WTC11 (cell line): ENCODE measurements at regions not wholly inside any gene's neighbourhood (a gene's known extent, or its start where the extent isn't known, plus 50 kb on each side); places are given as distances from the start of the nearest gene placed in this dataset.

Experiments
- ATAC-seq: fragments of 200-7000 bp; cut with Tn5 transposase; 2 replicates; pipeline ENCODE4 v1.10.0; 2021; ENCODE audit warnings: mild to moderate bottlenecking, moderate library complexity
- CTCF ChIA-PET: fragments of 300-600 bp; sonication (Branson Sonifier 250); formaldehyde crosslinking; loops from one replicate; lab custom pipeline; 2021; ENCODE audit warnings: antibody characterized with exemption; lab: Charles Lee
- POLR2A ChIA-PET: fragments of 350-600 bp; sonication (Branson Sonifier 250); formaldehyde crosslinking; loops from one replicate; lab custom pipeline; 2021; ENCODE audit warnings: antibody characterized with exemption; lab: Charles Lee
- DNase-seq: peaks from one replicate; pipeline ENCODE4 v3.0.0; 2021; ENCODE audit warnings: low spot score
- H3K27ac Mint-ChIP-seq: 2 replicates; pipeline ENCODE4 v1.8.0; 2021; ENCODE audit warnings: mixed read lengths
- H3K27me3 Mint-ChIP-seq: 2 replicates; pipeline ENCODE4 v1.8.0; 2021; ENCODE audit warnings: low read depth, mild to moderate bottlenecking, moderate library complexity, mixed read lengths
- H3K36me3 Mint-ChIP-seq: 2 replicates; pipeline ENCODE4 v1.8.0; 2021; ENCODE audit warnings: mixed read lengths
- H3K4me1 Mint-ChIP-seq: 2 replicates; pipeline ENCODE4 v1.8.0; 2022; ENCODE audit warnings: mixed read lengths
- H3K4me3 Mint-ChIP-seq: 2 replicates; pipeline ENCODE4 v1.8.0; 2021; ENCODE audit warnings: mild to moderate bottlenecking, moderate library complexity, mixed read lengths
- H3K9me3 Mint-ChIP-seq: 2 replicates; pipeline ENCODE4 v1.8.0; 2021; ENCODE audit warnings: mixed read lengths
- ATF6 ChIP-seq: sonication (generic); formaldehyde crosslinking; IDR thresholded peaks from 2 replicates; pipeline ENCODE4 v1.8.1; 2023; ENCODE audit warnings: mild to moderate bottlenecking, missing genetic modification reagents
- EMX1 ChIP-seq: fragments of 250-450 bp; sonication (Bioruptor Pico); IDR thresholded peaks from 2 replicates; pipeline ENCODE4 v1.8.0; 2021; ENCODE audit warnings: mild to moderate bottlenecking
- FOXJ3 ChIP-seq: sonication (generic); formaldehyde crosslinking; IDR thresholded peaks from 2 replicates; pipeline ENCODE4 v1.9.0; 2021; ENCODE audit warnings: missing genetic modification reagents, mild to moderate bottlenecking, borderline replicate concordance
- FOXP4 ChIP-seq: sonication (generic); formaldehyde crosslinking; IDR thresholded peaks from 2 replicates; pipeline ENCODE4 v1.8.0; 2022; ENCODE audit warnings: mild to moderate bottlenecking, missing genetic modification reagents
- HMGA2 ChIP-seq: fragments of 250-450 bp; sonication (Bioruptor Pico); IDR thresholded peaks from 2 replicates; pipeline ENCODE4 v1.4.0; 2021; ENCODE audit warnings: mild to moderate bottlenecking, moderate library complexity
- NFYB ChIP-seq: sonication (generic); formaldehyde crosslinking; conservative IDR thresholded peaks from 2 replicates; pipeline ENCODE4 v1.8.0; 2022; ENCODE audit warnings: low read depth, missing genetic modification reagents
- OVOL2 ChIP-seq: fragments of 250-450 bp; sonication (Bioruptor Pico); IDR thresholded peaks from 2 replicates; pipeline ENCODE4 v1.9.0; 2021; ENCODE audit warnings: mild to moderate bottlenecking, borderline replicate concordance
- RORB ChIP-seq: fragments of 250-450 bp; sonication (Bioruptor Pico); IDR thresholded peaks from 2 replicates; pipeline ENCODE4 v1.9.0; 2021; ENCODE audit warnings: mild to moderate bottlenecking
- SMAD4 ChIP-seq: sonication (generic); formaldehyde crosslinking; IDR thresholded peaks from 2 replicates; pipeline ENCODE4 v1.8.0; 2022; ENCODE audit warnings: mild to moderate bottlenecking, missing genetic modification reagents
- SOX15 ChIP-seq: fragments of 250-450 bp; sonication (Bioruptor Pico); IDR thresholded peaks from 2 replicates; pipeline ENCODE4 v1.9.0; 2021; ENCODE audit warnings: mild to moderate bottlenecking
- ZNF138 ChIP-seq: sonication (generic); formaldehyde crosslinking; conservative IDR thresholded peaks from 2 replicates; pipeline ENCODE4 v1.8.1; 2022; ENCODE audit warnings: mild to moderate bottlenecking, moderate library complexity, missing genetic modification reagents
- ZNF219 ChIP-seq: sonication (generic); formaldehyde crosslinking; IDR thresholded peaks from 2 replicates; pipeline ENCODE4 v1.8.0; 2023; ENCODE audit warnings: missing genetic modification reagents, mild to moderate bottlenecking, borderline replicate concordance
- ZNF317 ChIP-seq: sonication (generic); formaldehyde crosslinking; IDR thresholded peaks from 2 replicates; pipeline ENCODE4 v1.8.1; 2023; ENCODE audit warnings: low read depth, mild to moderate bottlenecking, moderate library complexity, missing genetic modification reagents, borderline replicate concordance
- ZNF532 ChIP-seq: fragments of 250-450 bp; sonication (Bioruptor Pico); IDR thresholded peaks from 2 replicates; pipeline ENCODE4 v1.9.0; 2021; ENCODE audit warnings: mild to moderate bottlenecking, borderline replicate concordance
- TF ChIP-seq, protein P1 (sequence below): sonication (generic); formaldehyde crosslinking; IDR thresholded peaks from 2 replicates; pipeline ENCODE4 v1.8.1; 2022; ENCODE audit warnings: mild to moderate bottlenecking, moderate library complexity, missing genetic modification reagents
- TF ChIP-seq, protein P2 (sequence below): sonication (generic); formaldehyde crosslinking; IDR thresholded peaks from 2 replicates; pipeline ENCODE4 v1.8.1; 2023; ENCODE audit warnings: mild to moderate bottlenecking, moderate library complexity, missing genetic modification reagents
- TF ChIP-seq, protein P3 (sequence below): fragments of 200-600 bp; IDR thresholded peaks from 2 replicates; pipeline ENCODE4 v1.8.0; 2022; ENCODE audit warnings: antibody characterized with exemption

GRCh38 chr5:124877501-124878146 lies 131.2 kb upstream of the ZNF608 start:
- TF ChIP-seq SOX15 (no peak), ZNF138 (CRISPR knock-in tag) (no peak)
- TF ChIP-seq, protein P1, sequence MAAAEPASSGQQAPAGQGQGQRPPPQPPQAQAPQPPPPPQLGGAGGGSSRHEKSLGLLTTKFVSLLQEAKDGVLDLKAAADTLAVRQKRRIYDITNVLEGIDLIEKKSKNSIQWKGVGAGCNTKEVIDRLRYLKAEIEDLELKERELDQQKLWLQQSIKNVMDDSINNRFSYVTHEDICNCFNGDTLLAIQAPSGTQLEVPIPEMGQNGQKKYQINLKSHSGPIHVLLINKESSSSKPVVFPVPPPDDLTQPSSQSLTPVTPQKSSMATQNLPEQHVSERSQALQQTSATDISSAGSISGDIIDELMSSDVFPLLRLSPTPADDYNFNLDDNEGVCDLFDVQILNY (CRISPR knock-in tag) = no peak
- no peak for ATAC-seq
- no peak for DNase-seq
- H3K36me3 Mint-ChIP-seq = peaks cover 7% of the 10 kb centered on the region
- no peak overlapping the region for H3K27ac Mint-ChIP-seq
- H3K4me3 Mint-ChIP-seq = no peak overlapping the region
- ChIA-PET CTCF (interaction anchor here (1.0 kb wide), 1 partner anchor 12 kb away, joined by 3 read pairs; no protein-coding TSS in a partner anchor), POLR2A (no interaction called here)
- peaks cover 8% of the 10 kb centered on the region for H3K9me3 Mint-ChIP-seq
- H3K4me1 Mint-ChIP-seq = peaks cover 31% of the 10 kb centered on the region
- no peaks in the 10 kb centered on the region for H3K27me3 Mint-ChIP-seq

DNA sequence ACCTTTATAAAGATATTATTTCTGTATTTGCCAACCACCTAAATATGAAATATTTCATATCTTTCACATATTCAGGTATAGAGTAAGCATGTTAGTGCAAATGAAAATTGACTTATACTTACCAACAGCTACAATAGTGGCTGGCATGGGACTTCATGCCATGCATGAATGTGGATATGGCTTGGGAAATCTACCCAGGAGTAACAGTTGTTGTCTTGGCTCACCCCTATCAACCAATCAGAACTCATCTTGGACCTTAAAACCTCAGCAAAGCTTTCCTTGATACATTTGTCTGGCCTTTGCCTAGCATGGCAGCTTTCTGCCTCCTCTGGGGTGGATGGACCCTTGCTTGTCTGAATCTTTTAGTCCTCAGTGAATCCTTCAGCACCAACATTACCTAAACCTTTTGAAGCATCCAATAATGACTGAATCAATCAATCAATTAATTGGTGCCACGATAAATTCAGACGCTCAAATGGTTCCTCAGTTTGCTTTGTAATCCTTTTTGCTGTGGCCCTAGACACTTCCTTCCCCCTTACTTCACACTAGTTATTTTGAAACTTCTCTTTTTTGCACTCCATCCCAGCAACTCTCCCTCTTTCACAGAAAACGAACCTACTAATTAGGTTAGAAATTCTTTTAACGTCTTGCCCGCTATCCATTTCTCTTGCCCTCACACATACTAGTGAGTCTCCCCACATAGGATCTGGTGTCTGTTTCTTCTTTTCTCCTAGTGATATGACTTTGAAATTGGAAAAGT lies 132.3 kb upstream of the ZNF608 start:
- CTCF ChIA-PET = no interaction called here
- no peak for TF ChIP-seq FOXP4 (CRISPR knock-in tag)
- TF ChIP-seq ZNF219 (CRISPR knock-in tag) = no peak
- no peak for TF ChIP-seq RORB (CRISPR knock-in tag)
- TF ChIP-seq FOXJ3 = no peak
- TF ChIP-seq ATF6 = no peak
- TF ChIP-seq OVOL2 (CRISPR knock-in tag) = no peak
- TF ChIP-seq, protein P2, sequence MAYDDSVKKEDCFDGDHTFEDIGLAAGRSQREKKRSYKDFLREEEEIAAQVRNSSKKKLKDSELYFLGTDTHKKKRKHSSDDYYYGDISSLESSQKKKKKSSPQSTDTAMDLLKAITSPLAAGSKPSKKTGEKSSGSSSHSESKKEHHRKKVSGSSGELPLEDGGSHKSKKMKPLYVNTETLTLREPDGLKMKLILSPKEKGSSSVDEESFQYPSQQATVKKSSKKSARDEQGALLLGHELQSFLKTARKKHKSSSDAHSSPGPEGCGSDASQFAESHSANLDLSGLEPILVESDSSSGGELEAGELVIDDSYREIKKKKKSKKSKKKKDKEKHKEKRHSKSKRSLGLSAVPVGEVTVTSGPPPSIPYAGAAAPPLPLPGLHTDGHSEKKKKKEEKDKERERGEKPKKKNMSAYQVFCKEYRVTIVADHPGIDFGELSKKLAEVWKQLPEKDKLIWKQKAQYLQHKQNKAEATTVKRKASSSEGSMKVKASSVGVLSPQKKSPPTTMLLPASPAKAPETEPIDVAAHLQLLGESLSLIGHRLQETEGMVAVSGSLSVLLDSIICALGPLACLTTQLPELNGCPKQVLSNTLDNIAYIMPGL (CRISPR knock-in tag) = no peak
- TF ChIP-seq, protein P3, sequence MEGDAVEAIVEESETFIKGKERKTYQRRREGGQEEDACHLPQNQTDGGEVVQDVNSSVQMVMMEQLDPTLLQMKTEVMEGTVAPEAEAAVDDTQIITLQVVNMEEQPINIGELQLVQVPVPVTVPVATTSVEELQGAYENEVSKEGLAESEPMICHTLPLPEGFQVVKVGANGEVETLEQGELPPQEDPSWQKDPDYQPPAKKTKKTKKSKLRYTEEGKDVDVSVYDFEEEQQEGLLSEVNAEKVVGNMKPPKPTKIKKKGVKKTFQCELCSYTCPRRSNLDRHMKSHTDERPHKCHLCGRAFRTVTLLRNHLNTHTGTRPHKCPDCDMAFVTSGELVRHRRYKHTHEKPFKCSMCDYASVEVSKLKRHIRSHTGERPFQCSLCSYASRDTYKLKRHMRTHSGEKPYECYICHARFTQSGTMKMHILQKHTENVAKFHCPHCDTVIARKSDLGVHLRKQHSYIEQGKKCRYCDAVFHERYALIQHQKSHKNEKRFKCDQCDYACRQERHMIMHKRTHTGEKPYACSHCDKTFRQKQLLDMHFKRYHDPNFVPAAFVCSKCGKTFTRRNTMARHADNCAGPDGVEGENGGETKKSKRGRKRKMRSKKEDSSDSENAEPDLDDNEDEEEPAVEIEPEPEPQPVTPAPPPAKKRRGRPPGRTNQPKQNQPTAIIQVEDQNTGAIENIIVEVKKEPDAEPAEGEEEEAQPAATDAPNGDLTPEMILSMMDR = no peak
- TF ChIP-seq EMX1 (CRISPR knock-in tag) = no peak
- no peak for TF ChIP-seq ZNF532 (CRISPR knock-in tag)
- no peak for TF ChIP-seq HMGA2 (CRISPR knock-in tag)
- no peak for TF ChIP-seq SMAD4 (CRISPR knock-in tag)
- TF ChIP-seq ZNF317 (CRISPR knock-in tag) = no peak
- TF ChIP-seq NFYB (CRISPR knock-in tag) = no peak

More for the DNA sequence above, 132.3 kb upstream of the ZNF608 start:
- ATAC-seq (no peak), DNase-seq (no peak)
- H3K4me3 Mint-ChIP-seq = no peak overlapping the region
- H3K27ac Mint-ChIP-seq = no peak overlapping the region
- H3K9me3 Mint-ChIP-seq = peaks cover 7% of the 10 kb centered on the region
- H3K4me1 Mint-ChIP-seq = peaks cover 29% of the 10 kb centered on the region
- POLR2A ChIA-PET = no interaction called here
- no peaks in the 10 kb centered on the region for H3K27me3 Mint-ChIP-seq
- H3K36me3 Mint-ChIP-seq = peaks cover 7% of the 10 kb centered on the region
